DOHH2 (cell line): ENCODE measurements at regions not wholly inside any gene's neighbourhood (a gene's known extent, or its start where the extent isn't known, plus 50 kb on each side); places are given as distances from the start of the nearest gene placed in this dataset.

Source experiments
- H3F3A ChIP-seq: fragments of 200-600 bp; sonication (generic), shearing (Covaris generic); 2 replicates; pipeline ENCODE4 v1.6.0; 2016; ENCODE audit warnings: antibody characterized with exemption, mild to moderate bottlenecking; ENCODE audit not compliant: control insufficient read depth, insufficient read depth
- H3K27ac ChIP-seq: fragments of 200-600 bp; sonication (generic); 2 replicates; pipeline ENCODE4 v1.5.1; 2014; ENCODE audit warnings: low read depth, mild to moderate bottlenecking, low read length, moderate library complexity
- H3K27me3 ChIP-seq: fragments of 200-600 bp; sonication (generic); 2 replicates; pipeline ENCODE4 v1.6.1; 2014; ENCODE audit warnings: mild to moderate bottlenecking, low read length, mixed read lengths; ENCODE audit not compliant: control insufficient read depth
- H3K36me3 ChIP-seq: fragments of 200-600 bp; sonication (generic); 2 replicates; pipeline ENCODE4 v1.6.1; 2014; ENCODE audit warnings: mild to moderate bottlenecking, low read length, moderate library complexity, mixed read lengths; ENCODE audit not compliant: control insufficient read depth
- H3K4me1 ChIP-seq: fragments of 200-600 bp; sonication (generic); 2 replicates; pipeline ENCODE4 v1.6.1; 2014; ENCODE audit warnings: mild to moderate bottlenecking, low read length, mixed read lengths; ENCODE audit not compliant: control insufficient read depth
- H3K4me2 ChIP-seq: fragments of 200-600 bp; sonication (generic); 2 replicates; pipeline ENCODE4 v1.6.0; 2014; ENCODE audit warnings: mild to moderate bottlenecking, low read length, moderate library complexity
- H3K4me3 ChIP-seq: fragments of 200-600 bp; sonication (generic); 2 replicates; pipeline ENCODE4 v1.5.1; 2014; ENCODE audit warnings: mild to moderate bottlenecking, low read length, mixed read lengths
- H3K79me2 ChIP-seq: fragments of 200-600 bp; sonication (generic); 2 replicates; pipeline ENCODE4 v1.6.1; 2014; ENCODE audit warnings: mild to moderate bottlenecking, low read length, mixed read lengths; ENCODE audit not compliant: control insufficient read depth
- H3K9me2 ChIP-seq: fragments of 200-600 bp; sonication (generic); replicated peaks from 2 replicates; pipeline ENCODE4 v1.6.1; 2014; ENCODE audit warnings: mild to moderate bottlenecking, low read length, mixed read lengths; ENCODE audit not compliant: control insufficient read depth
- H3K9me3 ChIP-seq: fragments of 200-600 bp; sonication (generic); 2 replicates; pipeline ENCODE4 v1.6.1; 2014; ENCODE audit warnings: antibody characterized with exemption, low read length, mixed read lengths; ENCODE audit not compliant: control insufficient read depth, insufficient read depth
- H4K20me1 ChIP-seq: fragments of 200-600 bp; sonication (generic); 2 replicates; pipeline ENCODE4 v1.6.0; 2014; ENCODE audit warnings: low read depth, mild to moderate bottlenecking, antibody characterized with exemption, low read length, moderate library complexity; ENCODE audit not compliant: control insufficient read depth, insufficient read depth
- CTCF ChIP-seq: fragments of 200-600 bp; sonication (generic); IDR thresholded peaks from one replicate; pipeline ENCODE4 v1.5.1; 2014; ENCODE audit warnings: antibody characterized with exemption, mild to moderate bottlenecking, low read depth, low read length; ENCODE audit not compliant: poor library complexity, severe bottlenecking
- EZH2phosphoT487 ChIP-seq: fragments of 200-600 bp; sonication (generic); IDR thresholded peaks from 2 replicates; pipeline ENCODE4 v1.6.1; 2017; ENCODE audit warnings: borderline replicate concordance, mild to moderate bottlenecking, antibody characterized with exemption, low read length, moderate library complexity, mixed read lengths

- Histone ChIP-seq H3K9me3 (no peaks in the 10 kb centered on the region), H3K27ac (no peak overlapping the region), H3F3A (no peaks in the 10 kb centered on the region), H3K27me3 (no peaks in the 10 kb centered on the region; the same call in 1 of the 2 replicates), H3K4me2 (no peak overlapping the region), H3K4me3 (no peak overlapping the region), H3K4me1 (no peaks in the 10 kb centered on the region), H3K36me3 (no peaks in the 10 kb centered on the region), H3K9me2 (no peaks in the 10 kb centered on the region; the same call in 1 of the 2 replicates), H3K79me2 (no peaks in the 10 kb centered on the region), H4K20me1 (no peaks in the 10 kb centered on the region)
- no peak for TF ChIP-seq EZH2phosphoT487
- no peak for TF ChIP-seq CTCF
Observed at GRCh38 chr18:24628326-24628725, 167.9 kb downstream of the HRH4 start.

- Histone ChIP-seq H3K27me3 (no peaks in the 10 kb centered on the region; the same call in 1 of the 2 replicates), H3K9me3 (no peaks in the 10 kb centered on the region), H3K79me2 (no peaks in the 10 kb centered on the region), H3K36me3 (no peaks in the 10 kb centered on the region), H3K4me1 (no peaks in the 10 kb centered on the region), H3F3A (no peaks in the 10 kb centered on the region), H3K9me2 (no peaks in the 10 kb centered on the region; the same call in 1 of the 2 replicates), H4K20me1 (no peaks in the 10 kb centered on the region), H3K4me3 (no peak overlapping the region), H3K27ac (no peak overlapping the region), H3K4me2 (no peak overlapping the region)
- TF ChIP-seq EZH2phosphoT487 (no peak), CTCF (no peak)
Observed at GRCh38 chr18:24629921-24630320, 169.5 kb downstream of the HRH4 start.

GRCh38 chr18:24630346-24630880 lies 170.0 kb downstream of the HRH4 start:
- Histone ChIP-seq H3K4me2 (no peak overlapping the region), H3K4me1 (no peaks in the 10 kb centered on the region)

More at GRCh38 chr18:24630346-24630880, 170.0 kb downstream of the HRH4 start:
- TF ChIP-seq EZH2phosphoT487 (no peak), CTCF (no peak)
- Histone ChIP-seq H3K4me3 (no peak overlapping the region), H3K27me3 (no peaks in the 10 kb centered on the region; the same call in 1 of the 2 replicates), H3F3A (no peaks in the 10 kb centered on the region), H3K79me2 (no peaks in the 10 kb centered on the region), H3K36me3 (no peaks in the 10 kb centered on the region), H4K20me1 (no peaks in the 10 kb centered on the region), H3K9me2 (no peaks in the 10 kb centered on the region; the same call in 1 of the 2 replicates), H3K9me3 (no peaks in the 10 kb centered on the region), H3K27ac (no peak overlapping the region)
